ENCODE measurements at regions not wholly inside any gene's neighbourhood (a gene's known extent, or its start where the extent isn't known, plus 50 kb on each side); places are given as distances from the start of the nearest gene placed in this dataset.
"Not testable (repeated sequence)": the region's sequence is repeated elsewhere in the genome, so short reads cannot be mapped to it uniquely, and the experiment has no call there.

GRCh38 chr3:8315526-8315925 is 186.1 kb upstream of the LMCD1 start:
- ATAC-seq (ENCODE audit: poor library complexity); DNase-seq; intact Hi-C loops (cut with DNase I): not testable (repeated sequence)

DNA sequence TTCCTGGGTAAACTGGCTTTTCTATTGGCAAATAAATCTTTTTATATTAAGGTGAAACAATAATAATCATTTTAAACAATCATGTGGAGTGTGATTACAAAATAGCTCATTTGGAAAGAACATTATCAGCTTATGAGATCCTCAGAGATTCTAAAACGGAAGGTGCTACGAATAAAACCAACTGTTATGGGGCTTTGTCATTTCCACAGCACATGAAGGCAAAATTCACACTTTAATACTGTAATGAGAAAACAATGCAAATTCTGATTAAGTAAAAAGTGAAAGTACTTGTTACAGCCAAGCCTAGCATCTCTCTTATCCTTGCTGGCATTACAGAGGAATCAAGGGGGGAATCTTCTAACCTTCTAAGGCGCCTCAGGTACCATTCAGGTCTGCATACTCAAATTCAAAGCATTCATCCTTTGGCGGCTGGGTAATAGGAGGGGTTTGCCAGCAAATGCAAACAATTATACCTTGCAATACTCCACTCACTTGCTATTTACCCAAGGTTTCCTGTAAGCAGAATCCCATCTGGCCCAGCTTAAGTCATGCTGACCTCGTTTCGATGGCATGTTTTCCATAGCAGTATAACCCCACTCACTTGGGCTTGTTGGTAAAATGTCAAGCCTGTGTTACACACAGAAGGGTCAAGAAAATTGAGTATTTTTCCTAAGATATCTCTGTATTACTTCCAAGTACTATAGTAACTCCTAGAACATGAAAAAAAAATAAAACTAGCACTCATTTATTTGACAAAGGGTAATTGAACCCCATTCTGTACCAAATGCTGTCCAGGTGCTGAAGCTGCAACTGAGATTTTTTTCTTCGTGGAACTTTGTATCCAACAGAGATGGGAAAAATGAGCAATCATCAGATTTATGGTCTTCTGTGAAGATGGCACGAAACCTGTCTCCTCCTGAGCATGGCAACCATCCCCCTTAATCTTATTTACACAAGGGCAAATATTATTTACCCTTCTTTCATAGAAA is 183.7 kb upstream of the LMCD1 start:
- no peak for ATAC-seq (ENCODE audit: poor library complexity)

DNA sequence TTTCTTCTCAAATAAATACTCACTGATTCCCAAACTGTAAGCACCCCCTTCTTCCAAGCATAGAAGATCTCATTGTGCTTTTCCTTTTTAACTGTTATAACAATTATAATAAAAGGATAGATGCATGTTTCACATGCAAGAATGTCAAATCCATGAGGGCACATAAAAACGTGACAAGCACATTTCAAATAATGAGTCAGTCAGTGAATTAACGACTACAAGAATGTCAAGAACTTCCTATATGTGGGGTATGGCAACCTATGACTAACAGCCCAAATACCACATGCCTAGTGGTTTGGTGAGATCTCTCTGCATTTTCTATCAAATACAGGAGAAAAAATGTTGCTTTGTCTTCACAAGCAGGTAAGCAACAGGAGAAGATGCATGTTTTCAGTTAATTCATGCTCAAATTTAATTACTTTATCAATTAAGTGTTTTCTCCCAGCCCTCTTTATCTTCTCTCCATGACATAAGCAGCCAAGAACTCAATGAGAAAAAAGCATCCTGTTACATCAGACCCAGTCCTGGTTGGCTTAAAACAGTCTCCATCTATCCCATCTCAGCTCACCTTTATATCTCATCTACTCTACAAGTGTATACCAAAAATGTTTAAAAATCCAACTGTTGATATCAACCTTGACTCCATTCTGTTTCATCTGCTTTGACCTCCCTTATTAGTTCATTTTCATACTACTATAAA is 181.5 kb upstream of the LMCD1 start:
- DNase-seq, result no peak
- ATAC-seq (ENCODE audit: poor library complexity), result no peak
- intact Hi-C loops (cut with DNase I), result loop anchor here (5.0 kb wide), 1 partner anchor 97 kb away; no protein-coding TSS in a partner anchor

More for the DNA sequence above, 183.7 kb upstream of the LMCD1 start:
- DNase-seq, result no peak
- intact Hi-C loops (cut with DNase I), result no loop called here

GRCh38 chr3:8320711-8321458 is 180.7 kb upstream of the LMCD1 start:
- intact Hi-C loops (cut with DNase I), result loop anchor here (5.0 kb wide), 1 partner anchor 96 kb away; no protein-coding TSS in a partner anchor
- ATAC-seq (ENCODE audit: poor library complexity) (no peak), DNase-seq (no peak)

DNA sequence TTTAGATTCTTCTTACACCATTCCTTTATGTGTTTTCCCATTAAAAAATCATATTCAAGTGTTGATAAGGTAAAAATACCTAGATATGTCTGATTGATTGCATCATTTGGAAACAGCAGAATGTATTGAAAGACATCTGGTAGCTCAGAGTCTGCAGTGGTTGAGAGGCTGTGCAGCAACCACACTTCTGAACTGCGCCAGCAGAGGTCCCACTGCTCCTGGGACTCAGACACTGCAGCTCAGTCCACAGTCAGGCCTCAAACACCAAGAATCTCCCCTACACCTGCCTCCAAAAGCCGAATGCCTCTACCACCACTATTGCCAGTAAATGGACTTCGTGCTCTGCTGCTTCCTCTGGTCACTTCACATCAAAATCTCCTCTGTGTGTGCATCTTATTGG is 176.9 kb upstream of the LMCD1 start:
- peak; percentile 79 for ATAC-seq (ENCODE audit: poor library complexity)
- DNase-seq, result peak; percentile 54
- intact Hi-C loops (cut with DNase I), result loop anchor here (5.0 kb wide), 1 partner anchor 93 kb away; no protein-coding TSS in a partner anchor

DNA sequence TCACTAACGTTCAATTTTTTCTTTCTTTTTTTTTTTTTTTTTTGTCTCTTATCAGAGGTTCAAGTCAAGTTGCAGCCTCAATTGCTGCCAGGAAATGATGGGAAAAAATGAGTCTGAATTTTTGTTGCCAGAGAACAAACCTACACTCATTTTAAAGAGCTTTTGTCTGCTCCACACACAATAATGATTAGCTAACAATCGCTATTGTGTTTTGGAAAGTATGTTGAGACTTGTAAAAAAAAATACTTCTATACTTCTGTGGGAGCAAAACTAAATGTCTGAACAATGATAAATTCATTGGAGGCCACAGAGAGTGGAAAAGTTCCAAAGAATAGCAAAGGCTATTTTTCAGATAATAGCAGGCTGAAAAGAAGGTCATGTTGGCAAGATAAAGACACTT is 176.3 kb upstream of the LMCD1 start:
- DNase-seq (no peak), ATAC-seq (ENCODE audit: poor library complexity) (no peak)
- intact Hi-C loops (cut with DNase I), result no loop called here

- ATAC-seq (ENCODE audit: poor library complexity); DNase-seq; intact Hi-C loops (cut with DNase I): not testable (repeated sequence)
These were observed 175.8 kb upstream of the LMCD1 start for GRCh38 chr3:8325833-8326232.

GRCh38 chr3:8327739-8328138 is 173.9 kb upstream of the LMCD1 start:
- DNase-seq (no peak), ATAC-seq (ENCODE audit: poor library complexity) (no peak)
- intact Hi-C loops (cut with DNase I), result no loop called here

GRCh38 chr3:8328967-8329366 is 172.7 kb upstream of the LMCD1 start:
- intact Hi-C loops (cut with DNase I), result no loop called here

GRCh38 chr3:8329598-8329997 is 172.0 kb upstream of the LMCD1 start:
- no peak for DNase-seq
- intact Hi-C loops (cut with DNase I), result no loop called here
- no peak for ATAC-seq (ENCODE audit: poor library complexity)

More at GRCh38 chr3:8328967-8329366, 172.7 kb upstream of the LMCD1 start:
- ATAC-seq (ENCODE audit: poor library complexity) (no peak), DNase-seq (no peak)

DNA sequence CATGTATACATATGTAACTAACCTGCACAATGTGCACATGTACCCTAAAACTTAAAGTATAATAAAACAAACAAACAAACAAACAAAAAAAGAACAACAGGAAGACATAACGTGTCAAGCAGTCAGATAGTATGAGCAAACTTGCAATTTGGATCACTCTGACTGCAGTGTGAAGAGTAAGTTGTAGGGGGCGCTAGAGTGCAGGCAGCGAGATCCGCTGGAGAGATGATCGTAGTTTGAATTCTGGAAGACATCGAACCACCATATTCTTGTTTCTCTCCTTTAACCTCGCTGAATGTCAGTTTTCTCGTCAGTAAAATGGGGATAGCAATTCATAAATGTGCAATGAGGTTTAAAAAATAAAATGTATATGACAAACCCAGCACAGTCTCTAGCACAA is 165.2 kb upstream of the LMCD1 start:
- ATAC-seq (ENCODE audit: poor library complexity), result no peak
- DNase-seq, result no peak
- intact Hi-C loops (cut with DNase I), result no loop called here

GRCh38 chr3:8338424-8338823 is 163.2 kb upstream of the LMCD1 start:
- no peak for ATAC-seq (ENCODE audit: poor library complexity)
- DNase-seq, result no peak
- intact Hi-C loops (cut with DNase I), result no loop called here

DNA sequence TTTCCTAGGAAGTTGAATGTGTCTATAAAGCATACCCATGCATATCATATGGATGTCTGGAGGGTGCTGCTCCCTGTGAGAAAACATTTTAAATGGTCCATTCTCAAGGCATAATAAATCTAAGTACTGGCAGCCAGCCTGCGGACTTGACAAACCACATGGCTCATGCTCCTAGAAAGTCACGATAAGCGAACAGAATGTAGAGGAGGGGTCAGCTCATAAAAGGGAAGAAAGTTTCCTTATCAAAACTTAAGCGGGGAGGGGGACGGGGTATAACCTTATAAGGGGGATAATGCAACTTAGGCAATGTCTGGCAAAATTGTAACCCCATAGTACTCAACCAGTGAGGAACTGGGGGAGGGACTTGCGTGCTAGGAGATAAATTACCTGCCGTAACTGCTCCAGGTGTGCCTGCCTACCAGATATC is 159.8 kb upstream of the LMCD1 start:
- no peak for ATAC-seq (ENCODE audit: poor library complexity)
- DNase-seq, result no peak
- intact Hi-C loops (cut with DNase I), result no loop called here

GRCh38 chr3:8343058-8343457 is 158.6 kb upstream of the LMCD1 start:
- DNase-seq (no peak), ATAC-seq (ENCODE audit: poor library complexity) (no peak)
- intact Hi-C loops (cut with DNase I), result no loop called here

- DNase-seq (no peak), ATAC-seq (ENCODE audit: poor library complexity) (no peak)
- intact Hi-C loops (cut with DNase I), result no loop called here
These were observed 156.2 kb upstream of the LMCD1 start for GRCh38 chr3:8345398-8345797.

- intact Hi-C loops (cut with DNase I), result no loop called here
- DNase-seq (no peak), ATAC-seq (ENCODE audit: poor library complexity) (no peak)
These were observed 153.5 kb upstream of the LMCD1 start for GRCh38 chr3:8348076-8348475.

- ATAC-seq (ENCODE audit: poor library complexity) (no peak), DNase-seq (no peak)
- intact Hi-C loops (cut with DNase I), result no loop called here
These were observed 149.1 kb upstream of the LMCD1 start for GRCh38 chr3:8352475-8352874.

GRCh38 chr3:8353364-8353763 is 148.3 kb upstream of the LMCD1 start:
- no peak for DNase-seq
- intact Hi-C loops (cut with DNase I), result no loop called here
- no peak for ATAC-seq (ENCODE audit: poor library complexity)

DNA sequence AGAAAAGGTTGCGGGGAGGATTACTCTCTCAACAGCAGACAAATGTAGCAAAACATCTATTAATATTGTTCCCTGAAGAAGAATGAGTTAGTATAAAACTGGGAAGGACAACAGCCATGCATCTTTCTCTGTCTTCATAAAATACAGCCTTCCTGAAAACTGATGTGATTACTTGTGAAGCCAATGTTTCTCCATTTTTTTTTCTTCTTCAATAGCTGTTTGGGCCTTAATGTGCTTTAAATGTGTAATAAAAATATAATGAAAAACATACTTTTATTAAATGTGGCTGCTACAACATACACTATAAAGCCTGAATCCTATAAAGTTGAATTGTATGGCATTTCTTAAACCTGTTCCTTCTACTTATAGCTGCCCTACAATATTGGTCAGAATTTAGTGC is 146.3 kb upstream of the LMCD1 start:
- no peak for ATAC-seq (ENCODE audit: poor library complexity)
- no peak for DNase-seq
- intact Hi-C loops (cut with DNase I), result no loop called here

All from Right ventricle myocardium superior (tissue), 1 donor.